Stomach (tissue), 8 donors: ENCODE measurements at regions not wholly inside any gene's neighbourhood (a gene's known extent, or its start where the extent isn't known, plus 50 kb on each side); places are given as distances from the start of the nearest gene placed in this dataset.

Experiments used
- DNase-seq, 2 donors: peaks; one replicate each; pipeline versions ENCODE4 v3.0.0 to v3.0.0-alpha.2; 2013 to 2019
- H3K27ac ChIP-seq, 5 donors: fragments of 200-600 bp in 4 of 5; sonication (generic) in 4 of 5; one replicate each; pipeline ENCODE4 v1.5.1; 2013 to 2019; ENCODE audit warnings: mild to moderate bottlenecking in 1 of 5, moderate library complexity in 1 of 5
- H3K27me3 ChIP-seq, 3 donors: fragments of 200-600 bp; sonication (generic); one replicate each; pipeline ENCODE4 v1.5.1; 2017 to 2019; ENCODE audit warnings: mixed run types in 1 of 3
- H3K36me3 ChIP-seq, 4 donors: fragments of 200-600 bp; sonication (generic); 1 replicate in 3 of 4; 2 replicates in 1 of 4; pipeline ENCODE4 v1.5.1; 2016 to 2019
- H3K4me1 ChIP-seq, 4 donors: fragments of 200-600 bp; sonication (generic); one replicate each; pipeline ENCODE4 v1.5.1; 2016 to 2019
- H3K4me3 ChIP-seq, 4 donors: fragments of 200-600 bp; sonication (generic) in 3 of 4; one replicate each; pipeline ENCODE4 v1.5.1; 2016 to 2019; ENCODE audit warnings: mild to moderate bottlenecking in 1 of 4
- H3K9me3 ChIP-seq, 4 donors: fragments of 200-600 bp; sonication (generic); one replicate each; pipeline ENCODE4 v1.5.1; 2016 to 2019
- EP300 ChIP-seq: sonication (generic); formaldehyde crosslinking; IDR thresholded peaks from one replicate; pipeline ENCODE4 v1.6.1; 2017; ENCODE audit warnings: antibody characterized with exemption
- POLR2A ChIP-seq, 4 donors: fragments of 450-650 bp; IDR thresholded peaks; one replicate each; pipeline ENCODE4 v1.6.1; 2016; ENCODE audit warnings: antibody characterized with exemption in 4 of 4, control low read depth in 2 of 4, mild to moderate bottlenecking in 1 of 4, moderate library complexity in 1 of 4
- POLR2AphosphoS5 ChIP-seq, 3 donors: sonication (generic); formaldehyde crosslinking; IDR thresholded peaks; one replicate each; pipeline ENCODE4 v1.6.1; 2016; ENCODE audit warnings: antibody characterized with exemption in 3 of 3
- WGBS, 5 donors: extraction: QIAGEN DNeasy Blood & Tissue Kit in 3 of 5; methylation state at CpG; one replicate each; pipeline versions ENCODE4 v1.1.5 to v1.1.7; 2013 to 2018; 5-methylcytosine and 5-hydroxymethylcytosine counted together
- intact Hi-C: fragments of 100-400 bp; cut with DNase I; formaldehyde crosslinking; loops from one replicate; pipeline ENCODE4 v1.15.1; 2023; ENCODE audit warnings: low total_unique reads
- small RNA-seq, 4 donors: library from RNA; depleted of rRNA; stranded (forward); fragments of <200 nt; gene quantifications; one replicate each; pipeline ENCODE3, GENCODE V24; 2016
- TF ChIP-seq, protein P1 (sequence below), 7 experiments: fragments of 450-650 bp in 4 of 7; fragments of 200-600 bp in 3 of 7; sonication (generic) in 3 of 7; IDR thresholded peaks; one replicate each; pipeline ENCODE4 v1.5.1; 2016 to 2019; ENCODE audit warnings: antibody characterized with exemption in 7 of 7, control low read depth in 2 of 7, mild to moderate bottlenecking in 1 of 7
- donor health status: healthy with polysubstance abuse.
- donor health status: Bipolar disorder and iron deficiency.
- donor health status: healthy.

DNA sequence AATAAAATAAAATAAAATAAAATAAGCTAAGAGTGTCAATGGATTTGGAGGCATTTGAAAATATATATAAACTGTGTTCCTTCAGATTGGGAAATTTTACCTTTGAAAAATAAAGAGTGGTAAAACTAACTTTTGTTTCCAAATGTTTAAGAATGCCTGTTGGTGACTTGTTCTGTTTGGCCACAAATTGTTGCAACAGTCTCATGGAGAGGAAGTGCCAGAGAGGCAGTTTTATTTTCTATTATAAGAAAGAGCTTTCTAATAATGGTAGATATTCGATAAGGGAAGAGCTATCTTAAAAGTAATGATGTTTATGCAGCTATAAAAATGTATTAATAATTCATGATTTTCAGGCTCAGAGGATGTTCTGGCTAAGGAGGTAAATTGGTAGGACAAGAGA is 68.8 kb upstream of the MDGA2 start:
- 64 to 73% (median 70%) methylated on average over 1 of the region's 1 CpG for WGBS, 5 donors

DNA sequence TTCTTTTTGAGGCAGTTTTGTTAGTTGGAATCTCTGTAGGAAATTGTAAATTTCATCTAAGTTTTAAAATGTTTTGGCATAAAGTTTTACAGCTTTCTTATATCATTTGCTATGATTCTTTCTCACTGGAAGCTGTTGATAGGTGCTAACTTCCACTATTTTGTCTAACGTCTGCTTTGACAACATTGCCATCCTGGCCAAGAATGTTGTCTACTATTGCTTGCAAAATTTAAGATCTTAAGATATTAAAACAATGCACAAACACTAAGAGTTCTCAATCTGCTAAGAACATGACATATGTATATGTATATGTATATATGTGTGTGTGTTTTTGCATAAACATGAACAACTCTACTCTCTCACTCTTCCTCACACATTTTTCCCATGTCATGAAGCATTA is 64.1 kb upstream of the MDGA2 start:
- DNase-seq: no peak
- no peaks in the 10 kb centered on the region for H3K36me3 ChIP-seq
- 69 to 83% (median 72%) methylated on average over 1 of the region's 1 CpG for WGBS, 5 donors
- TF ChIP-seq POLR2AphosphoS5 (IDR thresholded peaks at IDR 0.05): no peak
- TF ChIP-seq POLR2A (IDR thresholded peaks at IDR 0.05): no peak
- TF ChIP-seq, protein P1, sequence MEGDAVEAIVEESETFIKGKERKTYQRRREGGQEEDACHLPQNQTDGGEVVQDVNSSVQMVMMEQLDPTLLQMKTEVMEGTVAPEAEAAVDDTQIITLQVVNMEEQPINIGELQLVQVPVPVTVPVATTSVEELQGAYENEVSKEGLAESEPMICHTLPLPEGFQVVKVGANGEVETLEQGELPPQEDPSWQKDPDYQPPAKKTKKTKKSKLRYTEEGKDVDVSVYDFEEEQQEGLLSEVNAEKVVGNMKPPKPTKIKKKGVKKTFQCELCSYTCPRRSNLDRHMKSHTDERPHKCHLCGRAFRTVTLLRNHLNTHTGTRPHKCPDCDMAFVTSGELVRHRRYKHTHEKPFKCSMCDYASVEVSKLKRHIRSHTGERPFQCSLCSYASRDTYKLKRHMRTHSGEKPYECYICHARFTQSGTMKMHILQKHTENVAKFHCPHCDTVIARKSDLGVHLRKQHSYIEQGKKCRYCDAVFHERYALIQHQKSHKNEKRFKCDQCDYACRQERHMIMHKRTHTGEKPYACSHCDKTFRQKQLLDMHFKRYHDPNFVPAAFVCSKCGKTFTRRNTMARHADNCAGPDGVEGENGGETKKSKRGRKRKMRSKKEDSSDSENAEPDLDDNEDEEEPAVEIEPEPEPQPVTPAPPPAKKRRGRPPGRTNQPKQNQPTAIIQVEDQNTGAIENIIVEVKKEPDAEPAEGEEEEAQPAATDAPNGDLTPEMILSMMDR (IDR thresholded peaks at IDR 0.05): no peak
- no peak for TF ChIP-seq EP300
- no peaks in the 10 kb centered on the region for H3K27me3 ChIP-seq
- intact Hi-C loops: no loop called here
- no peaks in the 10 kb centered on the region for H3K9me3 ChIP-seq
- H3K27ac ChIP-seq: no peak overlapping the region
- no peak overlapping the region for H3K4me3 ChIP-seq
- no peaks in the 10 kb centered on the region for H3K4me1 ChIP-seq

More for the DNA sequence above, 68.8 kb upstream of the MDGA2 start:
- Histone ChIP-seq H3K4me3 (no peak overlapping the region), H3K27ac (no peak overlapping the region), H3K9me3 (no peaks in the 10 kb centered on the region), H3K27me3 (no peaks in the 10 kb centered on the region), H3K36me3 (no peaks in the 10 kb centered on the region), H3K4me1 (no peaks in the 10 kb centered on the region)
- DNase-seq: no peak
- intact Hi-C loops: no loop called here
- TF ChIP-seq POLR2A (IDR thresholded peaks at IDR 0.05) (no peak), POLR2AphosphoS5 (IDR thresholded peaks at IDR 0.05) (no peak), EP300 (no peak)
- TF ChIP-seq, protein P1 (IDR thresholded peaks at IDR 0.05): no peak

DNA sequence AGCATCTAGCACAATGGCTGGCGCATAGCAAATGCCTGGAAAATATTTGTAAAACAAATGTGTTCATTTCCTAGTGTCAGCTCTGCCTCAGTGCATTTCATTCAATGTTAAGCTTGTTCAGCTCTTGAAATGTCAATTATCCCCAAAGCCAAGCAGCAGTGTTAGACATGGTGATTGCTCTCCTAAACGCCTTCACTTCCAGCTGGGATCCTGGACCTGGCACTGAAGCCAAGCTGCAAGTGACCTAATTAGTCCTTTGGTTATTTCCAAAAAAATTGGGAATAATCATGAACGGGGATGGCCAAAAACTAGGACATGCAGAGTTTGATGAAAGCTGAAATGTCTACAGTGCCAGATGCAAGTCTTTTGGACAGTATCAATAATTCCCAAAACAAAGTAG is 54.9 kb upstream of the MDGA2 start:
- no peaks in the 10 kb centered on the region for H3K9me3 ChIP-seq
- intact Hi-C loops: no loop called here
- no peaks in the 10 kb centered on the region for H3K36me3 ChIP-seq
- H3K4me1 ChIP-seq: no peaks in the 10 kb centered on the region
- no peak for TF ChIP-seq POLR2AphosphoS5 (IDR thresholded peaks at IDR 0.05)
- TF ChIP-seq EP300: no peak
- TF ChIP-seq, protein P1 (IDR thresholded peaks at IDR 0.05): no peak
- no peak for TF ChIP-seq POLR2A (IDR thresholded peaks at IDR 0.05)
- no peak overlapping the region for H3K27ac ChIP-seq
- WGBS, 5 donors: 66 to 82% (median 77%) methylated on average over 3 of the region's 3 CpGs
- H3K4me3 ChIP-seq: no peak overlapping the region
- H3K27me3 ChIP-seq: no peaks in the 10 kb centered on the region
- no peak for DNase-seq

Small RNA genes lying in the stretch of these regions (small RNA-seq; reads per million reads assigned to genes)
- gene AL121576.1 (0 reads per million in 4 donors), gene AL512360.1 (0 reads per million in 4 donors), gene MIR548Y (0 reads per million in 4 donors), gene RNU6-297P (0 reads per million in 4 donors)
